MM.1S (cell line): ENCODE measurements at regions not wholly inside any gene's neighbourhood (a gene's known extent, or its start where the extent isn't known, plus 50 kb on each side); places are given as distances from the start of the nearest gene placed in this dataset.
"Not testable (repeated sequence)": the region's sequence is repeated elsewhere in the genome, so short reads cannot be mapped to it uniquely, and the experiment has no call there.

ENCODE experiments used
- CTCF ChIP-seq: fragments of 300-600 bp; sonication (generic); IDR thresholded peaks from 2 replicates; pipeline ENCODE4 v1.5.1; 2016; ENCODE audit warnings: antibody characterized with exemption, low read length, mixed read lengths
- EZH2 ChIP-seq: fragments of 300-600 bp; sonication (generic); optimal IDR thresholded peaks from 2 replicates; pipeline ENCODE3; 2017; ENCODE audit warnings: low read depth, mild to moderate bottlenecking, antibody characterized with exemption, low read length, mixed read lengths
- EZH2phosphoT487 ChIP-seq: fragments of 300-600 bp; sonication (generic); IDR thresholded peaks from 2 replicates; pipeline ENCODE4 v1.6.1; 2018; ENCODE audit warnings: antibody characterized with exemption, low read length

GRCh38 chr14:105628126-105628525 lies 101.7 kb downstream of the TMEM121 start:
- TF ChIP-seq CTCF, EZH2, EZH2phosphoT487: not testable (repeated sequence)
